ENCODE measurements at regions not wholly inside any gene's neighbourhood (a gene's known extent, or its start where the extent isn't known, plus 50 kb on each side); places are given as distances from the start of the nearest gene placed in this dataset.

- no peak for DNase-seq (ENCODE audit: low read depth)
These were observed 152.9 kb downstream of the EFNB2 start for GRCh38 chr13:106382534-106382933.

GRCh38 chr13:106381091-106381490 is 154.4 kb downstream of the EFNB2 start:
- DNase-seq (ENCODE audit: low read depth), result no peak

GRCh38 chr13:106377931-106378662 is 157.4 kb downstream of the EFNB2 start:
- no peak for DNase-seq (ENCODE audit: low read depth)

- no peak for DNase-seq (ENCODE audit: low read depth)
These were observed 158.1 kb downstream of the EFNB2 start for GRCh38 chr13:106377341-106377740.

- peak; percentile 85 for DNase-seq (ENCODE audit: low read depth)
These were observed 158.9 kb downstream of the EFNB2 start for GRCh38 chr13:106376401-106377112.

GRCh38 chr13:106375085-106375484 is 160.4 kb downstream of the EFNB2 start:
- no peak for DNase-seq (ENCODE audit: low read depth)

GRCh38 chr13:106374631-106375030 is 160.8 kb downstream of the EFNB2 start:
- DNase-seq (ENCODE audit: low read depth), result no peak

GRCh38 chr13:106373989-106374572 is 161.4 kb downstream of the EFNB2 start:
- DNase-seq (ENCODE audit: low read depth), result peak; percentile 61

GRCh38 chr13:106373304-106373988 is 162.0 kb downstream of the EFNB2 start:
- no peak for DNase-seq (ENCODE audit: low read depth)

GRCh38 chr13:106372199-106373155 is 163.0 kb downstream of the EFNB2 start:
- peak; percentile 64 for DNase-seq (ENCODE audit: low read depth)

GRCh38 chr13:106371024-106371423 is 164.4 kb downstream of the EFNB2 start:
- DNase-seq (ENCODE audit: low read depth), result no peak

GRCh38 chr13:106369858-106370257 is 165.6 kb downstream of the EFNB2 start:
- DNase-seq (ENCODE audit: low read depth), result no peak

- no peak for DNase-seq (ENCODE audit: low read depth)
These were observed 166.4 kb downstream of the EFNB2 start for GRCh38 chr13:106369091-106369490.

GRCh38 chr13:106367361-106367971 is 168.0 kb downstream of the EFNB2 start:
- no peak for DNase-seq (ENCODE audit: low read depth)

GRCh38 chr13:106362707-106363106 is 172.8 kb downstream of the EFNB2 start:
- no peak for DNase-seq (ENCODE audit: low read depth)

GRCh38 chr13:106361621-106362020 is 173.8 kb downstream of the EFNB2 start:
- no peak for DNase-seq (ENCODE audit: low read depth)

- no peak for DNase-seq (ENCODE audit: low read depth)
These were observed 178.3 kb downstream of the EFNB2 start for GRCh38 chr13:106357198-106357597.

- DNase-seq (ENCODE audit: low read depth), result no peak
These were observed 179.6 kb downstream of the EFNB2 start for GRCh38 chr13:106355866-106356265.

GRCh38 chr13:106354961-106355360 is 180.5 kb downstream of the EFNB2 start:
- no peak for DNase-seq (ENCODE audit: low read depth)

- DNase-seq (ENCODE audit: low read depth), result no peak
These were observed 182.6 kb downstream of the EFNB2 start for GRCh38 chr13:106352850-106353249.

- DNase-seq (ENCODE audit: low read depth), result no peak
These were observed 184.2 kb downstream of the EFNB2 start for GRCh38 chr13:106351251-106351650.
